KMS-11 (cell line): ENCODE measurements at regions not wholly inside any gene's neighbourhood (a gene's known extent, or its start where the extent isn't known, plus 50 kb on each side); places are given as distances from the start of the nearest gene placed in this dataset.

ENCODE experiments used
- H2AFZ ChIP-seq: fragments of 200-600 bp; sonication (generic); 2 replicates; pipeline ENCODE4 v1.6.1; 2016; ENCODE audit warnings: antibody characterized with exemption, mixed run types, low read depth
- H3K27ac ChIP-seq: fragments of 200-600 bp; sonication (generic); 2 replicates; pipeline ENCODE4 v1.6.1; 2016; ENCODE audit warnings: mild to moderate bottlenecking, mixed run types
- H3K27me3 ChIP-seq: fragments of 200-600 bp; sonication (generic); 2 replicates; pipeline ENCODE4 v1.6.1; 2017; ENCODE audit warnings: mild to moderate bottlenecking, low read depth, mixed run types, moderate library complexity; ENCODE audit not compliant: insufficient read depth
- H3K36me3 ChIP-seq: fragments of 200-600 bp; sonication (generic); 2 replicates; pipeline ENCODE4 v1.6.1; 2017; ENCODE audit warnings: mild to moderate bottlenecking, mixed run types; ENCODE audit not compliant: insufficient read depth
- H3K4me1 ChIP-seq: fragments of 200-600 bp; sonication (generic); 2 replicates; pipeline ENCODE4 v1.6.1; 2016; ENCODE audit warnings: mild to moderate bottlenecking, low read depth, mixed run types; ENCODE audit not compliant: poor library complexity, severe bottlenecking
- H3K4me2 ChIP-seq: fragments of 200-600 bp; sonication (generic); 2 replicates; pipeline ENCODE4 v1.7.0; 2016; ENCODE audit warnings: mild to moderate bottlenecking, mixed run types
- H3K4me3 ChIP-seq: fragments of 200-600 bp; sonication (generic); IDR thresholded peaks from 2 replicates; pipeline ENCODE4 v1.6.1; 2017; ENCODE audit warnings: low read depth, low read length, mixed read lengths; ENCODE audit not compliant: insufficient read depth
- H3K79me2 ChIP-seq: fragments of 200-600 bp; sonication (generic); 2 replicates; pipeline ENCODE4 v1.6.1; 2016; ENCODE audit warnings: low read depth, mixed run types; ENCODE audit not compliant: insufficient read depth
- H3K9ac ChIP-seq: fragments of 200-600 bp; sonication (generic); 2 replicates; pipeline ENCODE4 v1.6.1; 2016; ENCODE audit warnings: mild to moderate bottlenecking, mixed run types
- H4K20me1 ChIP-seq: fragments of 200-600 bp; sonication (generic); 2 replicates; pipeline ENCODE4 v1.6.1; 2016; ENCODE audit warnings: mild to moderate bottlenecking, mixed run types; ENCODE audit not compliant: insufficient read depth
- TF ChIP-seq, protein P1 (sequence below): fragments of 200-600 bp; sonication (generic); conservative IDR thresholded peaks from 2 replicates; pipeline ENCODE4 v1.6.1; 2017; ENCODE audit warnings: low read depth, mild to moderate bottlenecking, antibody characterized with exemption, low read length, moderate library complexity, mixed read lengths

DNA sequence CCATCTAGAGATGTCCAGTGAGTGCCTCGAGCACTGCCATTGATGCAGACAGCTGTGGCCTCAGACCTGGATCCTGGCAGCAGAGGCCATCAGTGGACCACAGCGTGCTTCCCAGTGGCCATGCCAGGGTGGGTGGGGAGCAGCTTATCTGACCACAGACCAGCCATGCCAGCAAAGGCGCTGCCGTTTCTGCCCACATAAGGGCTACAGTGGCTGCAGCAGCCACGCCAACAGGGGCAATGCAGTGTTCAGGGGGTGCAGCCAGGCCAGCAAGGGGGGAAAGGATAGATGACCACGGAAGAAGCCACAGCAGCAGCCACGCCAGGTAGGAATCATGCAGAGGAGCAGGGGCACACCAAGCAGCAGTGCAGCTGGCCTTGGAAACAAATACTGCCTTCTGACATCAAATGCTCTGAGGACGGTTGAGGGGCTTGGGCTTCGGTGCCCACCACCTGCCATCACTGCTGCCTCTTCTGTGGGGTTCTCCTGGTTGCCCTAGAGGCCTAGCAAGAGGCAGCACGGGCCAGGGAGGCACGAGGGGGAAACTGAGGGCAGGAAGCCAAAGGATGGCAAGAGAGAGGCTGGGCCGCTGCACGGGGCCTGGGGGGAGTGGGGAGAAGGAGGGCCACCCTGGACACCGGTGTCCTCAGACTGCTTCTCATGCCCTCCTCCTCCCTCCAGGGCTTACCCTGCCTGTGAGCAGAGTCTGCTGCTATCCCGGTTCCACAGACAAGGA, 94.7 kb upstream of the RUNX3 start:
- Histone ChIP-seq H3K79me2 (no peaks in the 10 kb centered on the region), H2AFZ (no peak overlapping the region), H4K20me1 (no peaks in the 10 kb centered on the region), H3K27me3 (no peaks in the 10 kb centered on the region), H3K36me3 (no peaks in the 10 kb centered on the region), H3K4me1 (peaks cover 86% of the 10 kb centered on the region), H3K9ac (no peak overlapping the region), H3K4me3 (no peak overlapping the region), H3K27ac (peak overlapping the region; percentile 99; the same call in 1 of the 2 replicates), H3K4me2 (peak overlapping the region; percentile 96; the same call in 1 of the 2 replicates)
- TF ChIP-seq, protein P1, sequence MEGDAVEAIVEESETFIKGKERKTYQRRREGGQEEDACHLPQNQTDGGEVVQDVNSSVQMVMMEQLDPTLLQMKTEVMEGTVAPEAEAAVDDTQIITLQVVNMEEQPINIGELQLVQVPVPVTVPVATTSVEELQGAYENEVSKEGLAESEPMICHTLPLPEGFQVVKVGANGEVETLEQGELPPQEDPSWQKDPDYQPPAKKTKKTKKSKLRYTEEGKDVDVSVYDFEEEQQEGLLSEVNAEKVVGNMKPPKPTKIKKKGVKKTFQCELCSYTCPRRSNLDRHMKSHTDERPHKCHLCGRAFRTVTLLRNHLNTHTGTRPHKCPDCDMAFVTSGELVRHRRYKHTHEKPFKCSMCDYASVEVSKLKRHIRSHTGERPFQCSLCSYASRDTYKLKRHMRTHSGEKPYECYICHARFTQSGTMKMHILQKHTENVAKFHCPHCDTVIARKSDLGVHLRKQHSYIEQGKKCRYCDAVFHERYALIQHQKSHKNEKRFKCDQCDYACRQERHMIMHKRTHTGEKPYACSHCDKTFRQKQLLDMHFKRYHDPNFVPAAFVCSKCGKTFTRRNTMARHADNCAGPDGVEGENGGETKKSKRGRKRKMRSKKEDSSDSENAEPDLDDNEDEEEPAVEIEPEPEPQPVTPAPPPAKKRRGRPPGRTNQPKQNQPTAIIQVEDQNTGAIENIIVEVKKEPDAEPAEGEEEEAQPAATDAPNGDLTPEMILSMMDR: no peak

DNA sequence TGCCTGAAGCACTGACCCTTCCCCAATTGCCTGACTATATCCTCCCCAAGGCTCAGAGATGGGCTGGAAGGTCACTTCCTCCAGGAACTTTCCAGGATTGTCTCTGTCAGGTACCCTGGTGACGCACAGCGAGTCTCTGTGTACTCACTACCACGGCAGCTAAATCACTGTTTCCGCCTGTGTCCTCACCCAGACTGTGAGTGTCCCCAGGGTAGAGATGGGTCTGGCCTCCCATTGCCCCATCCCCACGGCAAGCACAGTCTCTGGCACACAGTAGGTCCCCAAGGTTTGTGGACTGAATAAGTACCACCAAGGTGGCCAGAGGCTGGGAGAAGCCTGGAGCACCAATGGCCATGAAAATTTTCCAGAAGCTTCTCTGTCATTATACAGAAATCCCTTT, 93.8 kb upstream of the RUNX3 start:
- peak overlapping the region; percentile 34 for H3K4me3 ChIP-seq
- H3K4me1 ChIP-seq: peaks cover 88% of the 10 kb centered on the region
- H3K36me3 ChIP-seq: no peaks in the 10 kb centered on the region
- H3K27ac ChIP-seq: peak overlapping the region; percentile 99
- H3K79me2 ChIP-seq: no peaks in the 10 kb centered on the region
- TF ChIP-seq, protein P1: no peak
- peak overlapping the region; percentile 96 for H3K4me2 ChIP-seq
- no peaks in the 10 kb centered on the region for H3K27me3 ChIP-seq
- H3K9ac ChIP-seq: no peak overlapping the region
- H4K20me1 ChIP-seq: no peaks in the 10 kb centered on the region
- H2AFZ ChIP-seq: no peak overlapping the region

DNA sequence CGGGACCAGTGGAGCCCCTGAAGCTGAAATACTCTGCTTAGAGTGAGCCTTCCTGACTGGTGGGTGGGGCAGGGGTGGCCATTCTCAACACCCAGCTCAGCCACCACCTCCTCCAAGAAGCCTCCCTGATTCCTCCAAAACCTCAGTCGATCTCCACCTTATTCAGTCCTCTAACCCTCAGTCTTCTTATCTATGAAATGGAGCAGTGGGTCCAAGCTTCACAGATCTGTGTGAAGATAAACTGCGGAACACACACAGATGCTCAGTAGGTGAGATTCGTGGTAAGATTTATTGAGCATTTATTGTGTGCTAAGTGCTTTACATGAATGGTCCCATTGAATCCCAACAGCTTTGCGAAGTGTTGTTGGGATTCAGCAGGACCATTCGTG, 93.1 kb upstream of the RUNX3 start:
- Histone ChIP-seq H3K4me3 (peak overlapping the region; percentile 82), H4K20me1 (no peaks in the 10 kb centered on the region), H3K4me1 (peaks cover 89% of the 10 kb centered on the region), H3K27ac (peak overlapping the region; percentile 99), H2AFZ (peak overlapping the region; percentile 50; the same call in 1 of the 2 replicates), H3K27me3 (no peaks in the 10 kb centered on the region), H3K36me3 (no peaks in the 10 kb centered on the region), H3K79me2 (no peaks in the 10 kb centered on the region), H3K9ac (peak overlapping the region; percentile 84; the same call in 1 of the 2 replicates), H3K4me2 (peak overlapping the region; percentile 96)
- TF ChIP-seq, protein P1: no peak

DNA sequence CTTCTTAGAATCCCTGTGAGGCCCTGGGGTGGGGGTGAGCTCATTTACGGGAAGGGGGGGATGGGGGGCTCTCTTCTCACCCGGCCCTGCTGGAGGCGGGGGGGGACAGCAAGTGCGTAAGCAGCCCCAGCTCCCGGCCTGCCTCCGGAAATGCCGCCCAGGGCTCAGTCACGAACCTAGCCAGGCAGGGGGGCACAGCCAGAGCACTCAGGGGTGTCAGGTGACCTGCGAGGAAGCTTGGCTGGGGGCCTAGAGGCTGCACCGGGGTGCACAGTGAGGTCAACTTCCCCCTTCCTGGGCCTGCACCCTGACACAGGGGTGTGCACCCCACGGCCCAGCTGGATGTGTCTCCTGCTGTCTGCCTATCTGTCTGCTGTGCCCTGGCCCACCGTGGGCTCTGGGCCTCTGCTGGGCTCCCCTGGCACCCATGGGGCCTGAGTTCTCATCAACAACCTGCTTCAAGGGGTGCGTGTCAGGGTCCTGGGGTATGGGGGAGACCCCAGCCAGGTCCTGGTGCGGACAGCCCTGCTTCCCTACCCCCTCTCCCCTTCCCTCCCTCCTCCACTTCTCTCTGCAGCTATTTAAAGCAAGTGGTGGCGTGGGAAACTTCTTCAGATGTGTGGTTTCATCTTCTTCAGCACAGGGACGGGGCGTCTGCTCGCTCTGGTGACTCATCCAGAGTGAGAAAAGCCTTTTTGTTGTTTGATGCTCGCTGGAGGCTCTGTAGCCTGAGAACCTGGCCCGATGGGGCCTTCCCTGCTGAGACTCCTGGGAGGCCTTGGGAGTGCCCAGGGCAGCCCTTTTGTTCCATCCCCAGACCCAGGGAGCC, 92.5 kb upstream of the RUNX3 start:
- Histone ChIP-seq H3K4me1 (peaks cover 85% of the 10 kb centered on the region), H3K27ac (peak overlapping the region; percentile 99), H3K4me2 (peak overlapping the region; percentile 96), H3K79me2 (no peaks in the 10 kb centered on the region), H4K20me1 (no peaks in the 10 kb centered on the region), H3K9ac (peak overlapping the region; percentile 84), H2AFZ (peak overlapping the region; percentile 50; the same call in 1 of the 2 replicates), H3K4me3 (peak overlapping the region; percentile 82), H3K27me3 (no peaks in the 10 kb centered on the region), H3K36me3 (no peaks in the 10 kb centered on the region)
- TF ChIP-seq, protein P1: no peak
